Activated gamma-delta T cell (primary cell): ENCODE measurements at regions not wholly inside any gene's neighbourhood (a gene's known extent, or its start where the extent isn't known, plus 50 kb on each side); places are given as distances from the start of the nearest gene placed in this dataset.
"Not testable (repeated sequence)": the region's sequence is repeated elsewhere in the genome, so short reads cannot be mapped to it uniquely, and the experiment has no call there.

Experiments used
- DNase-seq: peaks from one replicate; lab custom pipeline; 2025; lab: John Stamatoyannopoulos, UW

- not testable (repeated sequence) for DNase-seq
Measured at GRCh38 chr1:148386031-148386398, 97.1 kb downstream of the PPIAL4G start.

DNA sequence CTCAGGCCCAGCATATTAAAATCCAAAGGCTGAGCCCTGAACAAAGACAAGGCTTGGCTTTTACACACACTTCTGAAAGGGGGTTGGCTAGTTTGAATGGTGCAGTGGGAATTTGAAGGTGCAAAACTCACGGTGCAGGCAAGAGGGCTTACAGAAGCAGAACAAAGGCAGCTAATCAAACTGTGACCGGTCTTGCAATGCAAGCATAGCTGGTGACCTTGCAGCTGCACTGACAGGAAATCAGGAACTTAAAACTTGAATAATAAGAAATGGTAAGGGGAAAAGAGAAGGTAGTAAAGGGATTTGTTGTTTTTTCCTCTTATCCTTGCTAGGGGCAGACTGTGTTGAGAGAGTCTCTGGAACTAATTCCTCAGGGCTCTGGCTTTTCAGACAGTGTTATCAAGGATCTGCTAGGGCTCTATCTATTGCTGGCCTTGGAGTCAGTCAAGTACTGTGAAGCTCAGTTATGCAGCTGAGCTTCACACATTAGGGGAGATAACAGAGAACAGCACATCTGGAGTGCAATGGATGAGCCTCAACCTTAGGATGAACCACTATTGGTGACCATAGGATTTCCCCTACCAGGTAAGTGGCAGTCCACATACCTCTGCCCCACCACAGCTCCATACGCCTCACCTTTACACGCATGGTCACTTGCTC is 97.6 kb downstream of the PPIAL4G start:
- DNase-seq = no peak

DNA sequence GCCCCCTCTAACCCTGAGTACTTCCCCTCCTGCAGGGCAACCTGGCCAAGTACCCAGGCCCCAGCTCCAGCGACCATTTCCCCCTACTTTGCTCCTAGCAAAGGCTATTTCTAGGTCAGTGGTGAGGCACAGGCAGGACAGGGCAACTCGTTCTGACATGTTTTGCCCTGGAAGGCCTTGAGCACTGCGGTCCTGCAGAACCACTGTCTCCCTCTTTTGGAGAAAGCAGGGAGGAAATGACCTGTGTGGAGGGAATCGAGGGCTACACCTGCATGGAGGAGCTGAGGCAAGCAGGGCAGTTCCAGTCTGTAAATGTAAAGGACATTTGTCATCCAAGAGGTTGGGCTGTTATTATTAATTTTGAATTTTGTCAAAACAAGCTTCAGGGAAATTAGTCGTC is 99.1 kb downstream of the PPIAL4G start:
- DNase-seq = no peak

- no peak for DNase-seq
Measured at GRCh38 chr1:148379697-148380096, 103.4 kb downstream of the PPIAL4G start.

DNA sequence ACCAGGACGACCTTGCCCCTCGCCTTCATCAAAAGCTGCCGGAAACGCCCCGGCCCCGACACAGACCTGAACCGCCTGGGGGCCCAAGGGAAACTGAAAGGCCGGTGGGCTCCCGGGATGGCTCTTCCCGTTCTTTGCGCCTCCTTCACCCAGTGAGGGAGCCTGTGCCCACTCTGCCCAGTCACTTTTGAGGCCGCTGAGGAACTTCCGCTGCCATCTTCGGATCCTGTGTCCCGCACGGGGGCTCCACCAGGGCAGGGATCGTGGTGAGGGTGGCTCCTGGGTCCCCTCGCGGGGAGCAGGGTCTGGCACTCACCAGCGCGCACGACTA is 104.0 kb downstream of the PPIAL4G start:
- DNase-seq = no peak

DNA sequence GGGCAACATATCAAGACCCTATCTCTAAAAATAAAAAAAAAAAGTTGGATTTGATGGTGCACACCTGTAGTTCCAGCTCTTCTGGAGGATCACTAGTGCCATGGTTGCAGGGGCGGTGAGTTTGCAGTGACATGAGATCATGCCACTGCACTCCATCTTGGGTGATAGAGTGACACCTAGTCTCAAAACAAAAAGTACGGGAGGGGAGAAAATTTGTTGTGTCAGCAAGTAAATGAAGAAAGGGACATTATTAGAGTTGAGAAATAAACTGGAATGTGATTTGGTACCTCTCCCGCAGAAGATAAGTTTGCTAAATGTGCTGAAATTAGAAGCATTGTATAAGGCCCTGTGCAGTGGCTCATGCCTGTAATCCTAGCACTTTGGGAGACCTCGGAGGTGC is 105.1 kb downstream of the PPIAL4G start:
- DNase-seq = not testable (repeated sequence)

DNA sequence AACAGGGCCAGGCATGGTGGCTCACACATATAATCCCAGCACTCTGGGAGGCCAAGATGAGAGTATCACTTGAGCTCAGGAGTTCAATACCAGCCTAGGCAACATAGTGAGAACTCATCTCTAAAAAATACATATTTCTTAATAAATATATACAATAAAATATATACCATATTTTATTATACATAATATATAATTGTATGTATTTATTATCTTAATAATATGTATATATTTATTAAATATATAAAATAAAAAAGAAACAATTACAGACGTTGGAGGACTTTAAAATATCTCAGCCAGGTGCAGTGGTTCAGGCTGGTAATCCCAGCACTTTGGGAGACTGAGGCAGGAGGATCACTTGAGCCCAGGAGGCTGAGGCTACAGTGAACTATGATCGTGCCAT is 106.1 kb downstream of the PPIAL4G start:
- DNase-seq = not testable (repeated sequence)

DNA sequence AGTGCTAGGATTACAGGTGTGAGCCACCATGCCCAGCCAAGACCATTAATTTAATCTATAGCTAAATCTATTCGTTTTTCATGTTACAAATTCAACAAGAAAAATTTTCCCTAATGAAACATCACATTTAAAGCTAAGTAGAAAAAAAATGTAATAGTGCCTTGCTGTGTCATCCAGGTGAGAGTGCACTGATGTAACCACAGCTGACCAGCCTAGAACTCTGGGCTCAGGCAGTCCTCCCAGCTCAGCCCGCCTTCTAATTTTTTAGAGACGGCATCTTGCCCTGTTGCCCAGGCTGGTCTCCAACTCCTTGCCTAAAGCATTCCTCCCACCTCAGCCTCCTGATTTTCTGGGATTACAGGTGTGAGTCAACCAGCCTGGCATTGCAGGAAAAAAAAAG is 109.0 kb downstream of the PPIAL4G start:
- no peak for DNase-seq

- no peak for DNase-seq
Measured at GRCh38 chr1:148373192-148373925, 109.7 kb downstream of the PPIAL4G start.

DNA sequence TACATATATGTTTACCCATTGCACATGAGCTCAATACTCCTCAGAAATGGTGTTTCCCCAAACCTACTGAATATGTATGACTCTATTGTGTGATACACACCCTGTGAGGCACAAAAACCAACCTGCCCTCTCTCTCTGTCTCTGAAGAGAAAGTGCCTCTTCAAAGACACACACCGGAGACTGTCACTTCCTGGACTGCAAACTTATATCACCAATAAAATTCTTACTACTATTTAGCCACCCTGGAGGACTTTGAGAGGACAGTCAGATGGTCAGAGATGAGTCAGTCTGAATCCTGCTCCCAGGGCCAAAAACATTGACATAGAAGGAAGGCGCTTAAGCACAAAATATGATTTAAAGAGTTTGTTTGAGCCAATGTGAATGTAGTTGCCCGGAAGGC is 110.4 kb downstream of the PPIAL4G start:
- no peak for DNase-seq

DNA sequence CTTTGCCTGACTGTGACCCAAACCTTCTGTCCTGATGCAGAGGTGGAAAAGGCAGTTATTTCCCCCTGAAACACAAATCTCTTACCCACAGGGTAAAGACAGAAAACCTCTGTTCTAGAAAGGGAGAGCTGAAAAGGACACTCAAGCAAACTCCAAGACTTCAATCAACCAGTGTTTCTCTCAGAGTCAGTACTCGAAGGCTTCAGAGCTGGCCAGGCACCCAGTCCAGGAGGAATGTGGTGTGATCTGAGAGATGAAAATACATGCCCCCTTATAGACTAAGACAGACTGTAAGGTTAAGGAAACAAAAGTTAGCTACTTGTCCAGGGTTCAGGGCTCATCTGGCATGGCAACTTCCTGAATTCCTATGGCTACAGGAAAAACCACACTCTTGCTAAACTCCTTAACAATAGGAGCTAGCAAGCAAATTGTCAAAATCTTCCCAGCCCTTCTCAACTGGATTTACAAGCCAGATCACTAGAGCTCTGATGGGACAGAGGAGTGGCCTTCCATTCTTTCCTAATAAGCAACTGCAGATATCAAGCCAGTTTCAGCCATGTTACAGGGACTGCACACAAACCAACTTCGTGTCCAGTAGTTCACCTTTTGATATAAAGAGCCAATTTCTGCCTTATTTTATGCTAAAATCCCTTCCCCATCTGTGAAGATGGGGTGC is 110.9 kb downstream of the PPIAL4G start:
- DNase-seq = not testable (repeated sequence)

- DNase-seq = not testable (repeated sequence)
Measured at GRCh38 chr1:148371551-148371994, 111.5 kb downstream of the PPIAL4G start.

GRCh38 chr1:148370661-148371060 is 112.4 kb downstream of the PPIAL4G start:
- DNase-seq = not testable (repeated sequence)

DNA sequence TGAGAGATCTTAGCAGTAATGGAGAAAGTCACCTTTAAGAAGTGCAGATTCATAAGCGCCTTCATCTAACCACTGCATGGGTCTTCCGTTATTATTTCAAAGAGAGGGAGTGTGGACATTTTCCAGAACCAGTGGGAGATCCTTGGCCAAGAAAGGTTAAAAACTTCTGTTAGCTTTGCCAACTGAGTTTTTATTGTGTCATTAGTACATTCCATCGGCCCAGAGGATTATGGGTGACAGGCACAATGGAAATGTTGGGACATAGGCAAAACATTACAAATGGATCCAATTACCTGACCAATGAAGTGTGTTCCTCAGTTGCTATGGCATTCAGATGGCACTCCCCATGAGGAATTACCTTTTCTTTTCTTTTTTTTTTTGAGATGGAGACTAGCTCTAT is 115.5 kb downstream of the PPIAL4G start:
- no peak for DNase-seq

DNA sequence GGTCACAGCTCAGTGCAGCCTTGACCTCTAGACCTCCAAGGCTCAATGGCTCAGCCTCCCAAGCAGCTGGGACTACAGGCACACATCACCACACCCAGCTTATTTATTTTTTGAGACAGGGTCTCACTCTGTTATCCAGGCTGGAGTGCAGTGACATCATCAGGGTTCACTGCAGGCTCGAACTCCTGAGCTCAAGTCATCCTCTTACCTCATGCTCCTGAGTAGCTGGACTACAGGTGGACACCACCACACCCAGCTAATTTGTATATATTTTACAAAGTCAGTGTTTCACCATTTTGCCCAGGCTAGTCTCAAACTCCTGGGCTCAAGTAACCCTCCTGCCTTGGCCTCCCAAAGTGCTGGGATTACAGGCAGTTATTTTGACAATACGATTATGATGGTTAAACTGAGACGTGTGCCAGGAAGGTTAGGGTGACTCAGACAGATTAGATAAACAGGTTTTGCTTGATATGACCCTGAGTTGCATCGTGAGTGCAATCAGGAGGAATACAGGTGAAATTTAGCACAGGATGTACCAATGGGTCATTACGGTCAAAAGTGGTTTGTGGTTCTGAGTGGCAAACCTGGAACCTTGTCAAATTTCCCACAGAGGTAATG is 116.9 kb downstream of the PPIAL4G start:
- not testable (repeated sequence) for DNase-seq

DNA sequence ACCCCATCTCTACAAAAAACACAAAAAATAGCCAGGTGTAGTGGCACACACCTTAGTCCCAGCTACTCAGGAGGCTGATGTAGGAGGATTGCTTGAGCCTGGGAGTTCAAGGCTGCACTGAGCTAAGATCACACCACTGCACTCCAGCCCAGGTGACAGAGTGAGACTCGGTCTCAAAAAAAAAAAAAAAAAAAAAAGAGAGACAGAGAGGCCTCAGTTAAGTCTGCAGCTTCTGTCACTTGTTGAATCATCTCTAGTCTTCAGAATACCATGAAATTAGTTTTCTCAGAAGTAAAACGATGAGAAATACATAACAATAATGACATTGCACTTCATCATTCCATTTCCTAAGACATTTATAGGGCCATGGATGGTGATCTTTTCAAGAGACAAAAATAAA is 118.0 kb downstream of the PPIAL4G start:
- not testable (repeated sequence) for DNase-seq

DNA sequence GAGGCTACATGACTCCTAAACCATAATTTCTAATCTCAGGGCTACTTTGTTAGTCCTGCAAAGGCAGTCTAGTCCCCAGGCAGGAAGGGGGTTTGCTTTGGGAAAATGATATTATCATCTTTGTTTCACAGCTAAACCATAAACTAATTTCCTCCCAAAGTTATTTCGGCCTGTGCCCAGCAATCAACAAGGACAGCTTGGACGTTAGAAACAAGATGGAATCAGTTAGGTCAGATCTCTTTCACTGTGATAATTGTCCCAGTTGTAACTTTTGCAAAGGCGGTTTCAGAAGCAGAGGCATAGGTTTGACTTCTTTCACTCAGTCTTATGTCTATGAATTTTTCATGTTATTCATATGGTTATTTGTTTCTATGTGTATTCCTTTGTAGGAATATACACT is 119.1 kb downstream of the PPIAL4G start:
- DNase-seq = not testable (repeated sequence)

DNA sequence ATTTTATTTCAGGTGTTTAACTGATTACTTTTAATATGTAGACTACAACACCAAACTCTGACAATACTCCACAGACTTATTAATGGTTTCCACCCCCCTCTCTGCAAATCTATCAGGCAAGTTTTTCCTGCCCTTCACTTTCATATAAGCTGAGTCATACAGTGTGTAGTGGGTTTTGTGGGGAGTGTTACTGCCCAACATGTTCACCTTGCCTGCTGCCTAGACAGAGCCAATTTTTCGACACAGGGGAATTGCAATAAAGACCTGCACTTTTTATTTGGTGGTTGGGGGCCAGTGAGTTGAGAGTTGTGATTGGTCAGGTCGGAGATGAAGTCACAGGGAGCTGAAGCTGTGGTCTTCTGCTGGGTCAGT is 119.7 kb downstream of the PPIAL4G start:
- no peak for DNase-seq

DNA sequence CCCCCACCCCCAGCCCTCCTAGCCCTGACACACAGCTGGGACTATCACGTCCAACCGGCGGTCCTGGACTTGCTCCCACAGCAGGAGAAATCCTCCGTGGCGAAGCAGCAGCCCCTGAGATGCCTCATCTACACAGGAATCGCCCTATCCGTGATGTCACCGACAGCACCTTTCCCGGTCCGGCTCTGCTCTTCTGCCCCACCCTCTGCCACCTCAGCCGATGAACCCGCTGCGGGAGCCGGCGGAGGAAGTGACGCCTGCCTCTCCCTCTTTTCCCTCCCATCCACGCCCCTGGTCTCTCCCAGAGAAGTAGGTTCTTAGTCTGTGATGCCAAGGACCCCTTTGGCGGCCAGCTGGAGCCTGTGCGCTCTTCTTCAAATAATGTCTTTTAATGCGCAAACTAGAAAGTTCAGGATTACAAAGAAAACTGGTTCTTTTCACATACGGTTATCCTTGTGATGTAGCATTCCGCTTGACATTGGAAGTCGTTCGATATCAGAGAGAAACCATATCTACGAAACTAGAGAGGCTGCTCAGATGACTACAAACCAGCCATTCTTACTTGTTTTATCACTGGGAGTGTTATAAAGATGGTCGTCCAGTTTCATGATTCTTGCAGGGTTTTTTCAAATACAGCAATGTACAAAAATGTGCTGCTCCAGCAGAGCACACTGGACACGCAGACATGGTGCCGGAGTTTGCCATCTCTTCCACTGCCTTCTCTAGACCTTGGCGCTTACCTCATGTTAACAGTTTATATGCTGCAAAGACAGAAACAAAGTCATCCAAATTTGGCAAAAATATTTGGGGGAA is 120.3 kb downstream of the PPIAL4G start:
- no peak for DNase-seq

DNA sequence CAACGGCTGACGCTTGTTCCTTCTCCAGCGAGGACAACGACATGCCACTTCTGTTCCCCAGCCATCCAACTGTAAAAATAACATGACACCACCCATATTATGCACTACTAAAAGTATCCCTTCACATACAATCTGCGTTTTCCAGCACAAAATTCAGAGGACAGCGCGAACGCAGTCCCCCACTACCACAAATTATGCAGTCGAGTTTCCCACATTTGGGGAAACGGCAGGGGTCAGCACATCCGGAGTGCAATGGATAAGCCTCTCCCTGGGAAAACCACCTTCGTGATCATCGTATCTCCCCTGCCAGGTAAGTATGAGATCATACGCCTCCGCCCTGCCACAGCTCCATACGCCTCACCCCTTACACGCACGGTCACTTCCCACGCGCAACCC is 120.9 kb downstream of the PPIAL4G start:
- no peak for DNase-seq

- not testable (repeated sequence) for DNase-seq
Measured at GRCh38 chr1:148361427-148362215, 121.5 kb downstream of the PPIAL4G start.
